ENCODE measurements at regions not wholly inside any gene's neighbourhood (a gene's known extent, or its start where the extent isn't known, plus 50 kb on each side); places are given as distances from the start of the nearest gene placed in this dataset.
"Not testable (repeated sequence)": the region's sequence is repeated elsewhere in the genome, so short reads cannot be mapped to it uniquely, and the experiment has no call there.

- H3K4me3 ChIP-seq (ENCODE audit: low read depth, low read length): no peak overlapping the region
- no peak for TF ChIP-seq CTCF (IDR thresholded peaks at IDR 0.05; ENCODE audit: low read depth, low read length, missing control alignments)
- no peaks in the 10 kb centered on the region for H3K36me3 ChIP-seq (replicated peaks)
- H3K27ac ChIP-seq: no peak overlapping the region
- no peaks in the 10 kb centered on the region for H3K27me3 ChIP-seq (replicated peaks)
- in situ Hi-C loops (cut with HindIII; ENCODE audit: low pct_ligation_motif_present, low sequenced_read_pairs): no loop called here
- DNase-seq: no peak
These were observed 230.0 kb upstream of the C1orf174 start for GRCh38 chr1:4130096-4130495.

GRCh38 chr1:4131734-4132133, 231.7 kb upstream of the C1orf174 start:
- Histone ChIP-seq H3K36me3 (replicated peaks) (no peaks in the 10 kb centered on the region), H3K27me3 (replicated peaks) (no peaks in the 10 kb centered on the region), H3K27ac (no peak overlapping the region), H3K4me3 (ENCODE audit: low read depth, low read length) (no peak overlapping the region)
- in situ Hi-C loops (cut with HindIII; ENCODE audit: low pct_ligation_motif_present, low sequenced_read_pairs): no loop called here
- no peak for DNase-seq
- TF ChIP-seq CTCF (IDR thresholded peaks at IDR 0.05; ENCODE audit: low read depth, low read length, missing control alignments): no peak

GRCh38 chr1:4132352-4133296, 232.6 kb upstream of the C1orf174 start:
- no peak for TF ChIP-seq CTCF (IDR thresholded peaks at IDR 0.05; ENCODE audit: low read depth, low read length, missing control alignments)
- in situ Hi-C loops (cut with HindIII; ENCODE audit: low pct_ligation_motif_present, low sequenced_read_pairs): no loop called here
- H3K36me3 ChIP-seq (replicated peaks): no peaks in the 10 kb centered on the region

GRCh38 chr1:4133297-4133938, 233.3 kb upstream of the C1orf174 start:
- H3K27me3 ChIP-seq (replicated peaks): no peaks in the 10 kb centered on the region
- TF ChIP-seq CTCF (IDR thresholded peaks at IDR 0.05; ENCODE audit: low read depth, low read length, missing control alignments): no peak
- in situ Hi-C loops (cut with HindIII; ENCODE audit: low pct_ligation_motif_present, low sequenced_read_pairs): no loop called here
- no peak for DNase-seq
- no peaks in the 10 kb centered on the region for H3K36me3 ChIP-seq (replicated peaks)
- H3K4me3 ChIP-seq (ENCODE audit: low read depth, low read length): no peak overlapping the region
- H3K27ac ChIP-seq: no peak overlapping the region

More at GRCh38 chr1:4132352-4133296, 232.6 kb upstream of the C1orf174 start:
- no peaks in the 10 kb centered on the region for H3K27me3 ChIP-seq (replicated peaks)
- DNase-seq: no peak
- no peak overlapping the region for H3K27ac ChIP-seq
- no peak overlapping the region for H3K4me3 ChIP-seq (ENCODE audit: low read depth, low read length)

- Histone ChIP-seq H3K27me3 (replicated peaks) (no peaks in the 10 kb centered on the region), H3K4me3 (ENCODE audit: low read depth, low read length) (no peak overlapping the region), H3K27ac (no peak overlapping the region), H3K36me3 (replicated peaks) (no peaks in the 10 kb centered on the region)
- TF ChIP-seq CTCF (IDR thresholded peaks at IDR 0.05; ENCODE audit: low read depth, low read length, missing control alignments): no peak
- in situ Hi-C loops (cut with HindIII; ENCODE audit: low pct_ligation_motif_present, low sequenced_read_pairs): no loop called here
- no peak for DNase-seq
These were observed 233.9 kb upstream of the C1orf174 start for GRCh38 chr1:4133939-4134321.

GRCh38 chr1:4135853-4136252, 235.8 kb upstream of the C1orf174 start:
- H3K36me3 ChIP-seq (replicated peaks); H3K4me3 ChIP-seq (ENCODE audit: low read depth, low read length); in situ Hi-C loops (cut with HindIII; ENCODE audit: low pct_ligation_motif_present, low sequenced_read_pairs); DNase-seq; H3K27me3 ChIP-seq (replicated peaks); H3K27ac ChIP-seq: not testable (repeated sequence)

Data from brain microvascular endothelial cell (primary cell).